ENCODE measurements at regions not wholly inside any gene's neighbourhood (a gene's known extent, or its start where the extent isn't known, plus 50 kb on each side); places are given as distances from the start of the nearest gene placed in this dataset.
"Not testable (repeated sequence)": the region's sequence is repeated elsewhere in the genome, so short reads cannot be mapped to it uniquely, and the experiment has no call there.

- DNase-seq (ENCODE audit: low spot score): no peak
Observed at GRCh38 chr2:5618271-5618670, 73.9 kb upstream of the SOX11 start.

- DNase-seq (ENCODE audit: low spot score): not testable (repeated sequence)
Observed at GRCh38 chr2:5625556-5626065, 66.6 kb upstream of the SOX11 start.

GRCh38 chr2:5628484-5628883, 63.7 kb upstream of the SOX11 start:
- DNase-seq (ENCODE audit: low spot score): not testable (repeated sequence)

GRCh38 chr2:5629510-5629909, 62.7 kb upstream of the SOX11 start:
- not testable (repeated sequence) for DNase-seq (ENCODE audit: low spot score)

- DNase-seq (ENCODE audit: low spot score): not testable (repeated sequence)
Observed at GRCh38 chr2:5637051-5637450, 55.1 kb upstream of the SOX11 start.
